AG04449 (cell line): ENCODE measurements at regions not wholly inside any gene's neighbourhood (a gene's known extent, or its start where the extent isn't known, plus 50 kb on each side); places are given as distances from the start of the nearest gene placed in this dataset.

Source experiments
- CTCF ChIA-PET: fragments of 350-600 bp; formaldehyde crosslinking; extraction: SDS; loops from one replicate; lab custom pipeline; 2021; ENCODE audit warnings: antibody characterized with exemption; lab: Yijun Ruan, JAX
- POLR2A ChIA-PET: fragments of 400-600, 350-600 bp; formaldehyde crosslinking; extraction: SDS; loops from one replicate; lab custom pipeline; 2020; ENCODE audit warnings: antibody characterized with exemption, inconsistent platforms; lab: Yijun Ruan, JAX
- DNase-seq: peaks from one replicate; pipeline ENCODE4 v3.0.0-alpha.2; 2010; ENCODE audit warnings: low read depth, low spot score
- H3K4me3 ChIP-seq: 2 replicates; pipeline ENCODE4 v1.5.1; 2011; ENCODE audit warnings: low read depth, mild to moderate bottlenecking, control low read depth, low read length
- CTCF ChIP-seq: IDR thresholded peaks from one replicate; pipeline ENCODE4 v1.5.1; 2011; ENCODE audit warnings: mild to moderate bottlenecking, moderate library complexity, low read length, control low read depth, inconsistent platforms; ENCODE audit not compliant: insufficient read depth; ENCODE audit errors: missing control alignments

GRCh38 chr3:14057701-14058100 is 67.0 kb downstream of the CHCHD4 start:
- no peak overlapping the region for H3K4me3 ChIP-seq
- ChIA-PET CTCF (no interaction called here), POLR2A (no interaction called here)
- no peak for TF ChIP-seq CTCF
- DNase-seq = no peak

- no peak for DNase-seq
- ChIA-PET CTCF (no interaction called here), POLR2A (no interaction called here)
- no peak for TF ChIP-seq CTCF
- H3K4me3 ChIP-seq = no peak overlapping the region
These were observed 76.8 kb downstream of the CHCHD4 start for GRCh38 chr3:14047841-14048240.

GRCh38 chr3:14047027-14047426 is 77.6 kb downstream of the CHCHD4 start:
- no peak overlapping the region for H3K4me3 ChIP-seq
- CTCF ChIA-PET = interaction anchor here (1.1 kb wide), 1 partner anchor 158 kb away, joined by 3 read pairs; no protein-coding TSS in a partner anchor

GRCh38 chr3:14042680-14043079 is 82.0 kb downstream of the CHCHD4 start:
- DNase-seq = peak; percentile 21
- CTCF ChIA-PET = no interaction called here
- no peak overlapping the region for H3K4me3 ChIP-seq
- POLR2A ChIA-PET = no interaction called here
- no peak for TF ChIP-seq CTCF

More at GRCh38 chr3:14047027-14047426, 77.6 kb downstream of the CHCHD4 start:
- DNase-seq = no peak
- POLR2A ChIA-PET = interaction anchor here (0.6 kb wide), 1 partner anchor 35 kb away, joined by 3 read pairs; no protein-coding TSS in a partner anchor
- no peak for TF ChIP-seq CTCF

- POLR2A ChIA-PET = no interaction called here
These were observed 85.5 kb downstream of the CHCHD4 start for GRCh38 chr3:14039149-14039548.

GRCh38 chr3:14037211-14037610 is 87.5 kb downstream of the CHCHD4 start:
- DNase-seq = no peak
- POLR2A ChIA-PET = interaction anchor here (0.6 kb wide), 1 partner anchor 39 kb away, joined by 3 read pairs; no protein-coding TSS in a partner anchor
- CTCF ChIA-PET = no interaction called here
- no peak for TF ChIP-seq CTCF
- no peak overlapping the region for H3K4me3 ChIP-seq

More at GRCh38 chr3:14039149-14039548, 85.5 kb downstream of the CHCHD4 start:
- TF ChIP-seq CTCF = no peak
- DNase-seq = no peak
- CTCF ChIA-PET = no interaction called here
- no peak overlapping the region for H3K4me3 ChIP-seq
